NCI-H1092 (cell line): ENCODE measurements at regions not wholly inside any gene's neighbourhood (a gene's known extent, or its start where the extent isn't known, plus 50 kb on each side); places are given as distances from the start of the nearest gene placed in this dataset.
A peak's percentile ranks its signal among the peaks of the same experiment; 100 is the strongest.

Experiments
- DNase-seq: peaks from one replicate; lab custom pipeline; 2025; lab: John Stamatoyannopoulos, UW

GRCh38 chr12:20194171-20194570 is 174.2 kb upstream of the PDE3A start:
- DNase-seq = no peak

GRCh38 chr12:20196767-20197166 is 171.6 kb upstream of the PDE3A start:
- no peak for DNase-seq

GRCh38 chr12:20197411-20197810 is 170.9 kb upstream of the PDE3A start:
- no peak for DNase-seq

GRCh38 chr12:20199780-20200179 is 168.6 kb upstream of the PDE3A start:
- no peak for DNase-seq

- no peak for DNase-seq
Measured at GRCh38 chr12:20201733-20202132, 166.6 kb upstream of the PDE3A start.

GRCh38 chr12:20205854-20206253 is 162.5 kb upstream of the PDE3A start:
- DNase-seq = no peak

- no peak for DNase-seq
Measured at GRCh38 chr12:20206410-20206809, 161.9 kb upstream of the PDE3A start.

GRCh38 chr12:20210621-20211215 is 157.6 kb upstream of the PDE3A start:
- DNase-seq = no peak

- DNase-seq = no peak
Measured at GRCh38 chr12:20211541-20211940, 156.8 kb upstream of the PDE3A start.

- no peak for DNase-seq
Measured at GRCh38 chr12:20211981-20212421, 156.3 kb upstream of the PDE3A start.

- peak; percentile 36 for DNase-seq
Measured at GRCh38 chr12:20212658-20213555, 155.4 kb upstream of the PDE3A start.

- DNase-seq = peak; percentile 5
Measured at GRCh38 chr12:20213723-20214625, 154.4 kb upstream of the PDE3A start.

- DNase-seq = peak; percentile 8
Measured at GRCh38 chr12:20220339-20220738, 148.0 kb upstream of the PDE3A start.

- DNase-seq = no peak
Measured at GRCh38 chr12:20232931-20233675, 135.2 kb upstream of the PDE3A start.

GRCh38 chr12:20234474-20234873 is 133.9 kb upstream of the PDE3A start:
- no peak for DNase-seq

GRCh38 chr12:20237091-20237490 is 131.2 kb upstream of the PDE3A start:
- DNase-seq = no peak

- no peak for DNase-seq
Measured at GRCh38 chr12:20245491-20245890, 122.8 kb upstream of the PDE3A start.

GRCh38 chr12:20248646-20249045 is 119.7 kb upstream of the PDE3A start:
- DNase-seq = no peak

- no peak for DNase-seq
Measured at GRCh38 chr12:20250761-20251160, 117.6 kb upstream of the PDE3A start.

GRCh38 chr12:20257311-20257710 is 111.0 kb upstream of the PDE3A start:
- DNase-seq = no peak

- DNase-seq = no peak
Measured at GRCh38 chr12:20259786-20260185, 108.6 kb upstream of the PDE3A start.

- DNase-seq = no peak
Measured at GRCh38 chr12:20260851-20261250, 107.5 kb upstream of the PDE3A start.
